ENCODE measurements at regions not wholly inside any gene's neighbourhood (a gene's known extent, or its start where the extent isn't known, plus 50 kb on each side); places are given as distances from the start of the nearest gene placed in this dataset.

DNA sequence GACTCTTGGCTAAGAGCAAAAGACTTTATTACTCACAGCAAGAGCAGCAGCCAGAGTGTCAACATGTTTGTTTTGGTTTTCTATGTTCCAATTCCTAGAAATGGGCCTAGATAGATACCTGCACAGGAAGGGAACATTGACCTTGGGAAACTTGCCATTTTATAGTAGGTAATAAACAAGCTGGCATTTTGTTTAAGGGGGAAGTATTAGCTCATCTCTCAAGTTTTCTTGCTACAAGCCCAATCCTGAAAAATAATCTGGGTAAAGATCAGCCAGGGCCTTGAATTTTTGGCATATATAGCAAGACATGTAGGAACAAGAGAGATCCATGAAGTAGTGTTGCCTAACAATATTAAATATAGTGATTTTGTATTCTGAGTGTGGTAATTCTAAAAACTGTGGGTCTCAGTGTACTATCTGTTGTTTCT, 51.4 kb upstream of the RGL1 start:
- Histone ChIP-seq H3K9ac (ENCODE audit: extremely low read depth, insufficient read length, low read length) (no peak overlapping the region), H2BK15ac (ENCODE audit: low read depth, low read length) (no peak overlapping the region), H3K18ac (ENCODE audit: insufficient read length, low read depth, low read length) (no peak overlapping the region), H3K4me1 (ENCODE audit: insufficient read depth, low read length) (no peaks in the 10 kb centered on the region), H3K56ac (ENCODE audit: insufficient read length, low read depth, low read length) (no peak overlapping the region), H3K27ac (ENCODE audit: insufficient read length, low read depth, low read length) (no peak overlapping the region), H3K23me2 (ENCODE audit: insufficient read length, low read depth, low read length, poor library complexity, severe bottlenecking) (no peaks in the 10 kb centered on the region), H3K27me3 (ENCODE audit: insufficient read depth, low read length) (no peaks in the 10 kb centered on the region), H3K14ac (ENCODE audit: insufficient read depth, low read length) (no peak overlapping the region), H2BK20ac (ENCODE audit: low read depth, low read length, poor library complexity, severe bottlenecking) (no peak overlapping the region), H2AFZ (ENCODE audit: low read length) (no peak overlapping the region), H3K4me2 (ENCODE audit: insufficient read depth, insufficient read length, low read length) (no peak overlapping the region), H3K23ac (ENCODE audit: insufficient read length, low read depth, low read length) (no peak overlapping the region), H2BK12ac (ENCODE audit: insufficient read length, low read depth, low read length) (no peak overlapping the region), H3K79me1 (ENCODE audit: insufficient read depth, low read depth, low read length, poor library complexity, severe bottlenecking) (no peaks in the 10 kb centered on the region), H2AK5ac (ENCODE audit: insufficient read length, low read length) (no peak overlapping the region), H4K91ac (ENCODE audit: insufficient read length, low read depth, low read length) (no peak overlapping the region), H4K8ac (replicated peaks; ENCODE audit: insufficient read length, low read depth, low read length) (no peak overlapping the region), H3T11ph (ENCODE audit: low read length) (no peak overlapping the region), H3K79me2 (ENCODE audit: insufficient read depth, low read length) (no peaks in the 10 kb centered on the region), H4K20me1 (ENCODE audit: control insufficient read depth, insufficient read depth, insufficient read length) (no peaks in the 10 kb centered on the region), H2BK120ac (ENCODE audit: low read depth, low read length, poor library complexity, severe bottlenecking) (no peak overlapping the region), H3K4ac (ENCODE audit: low read depth, low read length) (no peak overlapping the region), H3K9me3 (ENCODE audit: control insufficient read depth, low read depth, low read length) (no peaks in the 10 kb centered on the region), H2BK5ac (ENCODE audit: insufficient read length, low read length) (no peak overlapping the region), H4K5ac (ENCODE audit: insufficient read length, low read depth, low read length) (no peak overlapping the region)
- DNase-seq: no peak
- Mint-ChIP-seq H3K27ac (no peak overlapping the region), H3K4me1 (no peaks in the 10 kb centered on the region), H3K36me3 (ENCODE audit: insufficient read depth in 1 of 3, low read depth in 3 of 3) (peaks cover 12 to 34% (median 17%) of the 10 kb centered on the region in 3 experiments), H3K9me3 (peaks cover 29 to 35% of the 10 kb centered on the region in 2 experiments), H3K4me3 (no peak overlapping the region), H3K27me3 (ENCODE audit: low read depth) (no peaks in the 10 kb centered on the region)
- TF ChIP-seq, protein P1, sequence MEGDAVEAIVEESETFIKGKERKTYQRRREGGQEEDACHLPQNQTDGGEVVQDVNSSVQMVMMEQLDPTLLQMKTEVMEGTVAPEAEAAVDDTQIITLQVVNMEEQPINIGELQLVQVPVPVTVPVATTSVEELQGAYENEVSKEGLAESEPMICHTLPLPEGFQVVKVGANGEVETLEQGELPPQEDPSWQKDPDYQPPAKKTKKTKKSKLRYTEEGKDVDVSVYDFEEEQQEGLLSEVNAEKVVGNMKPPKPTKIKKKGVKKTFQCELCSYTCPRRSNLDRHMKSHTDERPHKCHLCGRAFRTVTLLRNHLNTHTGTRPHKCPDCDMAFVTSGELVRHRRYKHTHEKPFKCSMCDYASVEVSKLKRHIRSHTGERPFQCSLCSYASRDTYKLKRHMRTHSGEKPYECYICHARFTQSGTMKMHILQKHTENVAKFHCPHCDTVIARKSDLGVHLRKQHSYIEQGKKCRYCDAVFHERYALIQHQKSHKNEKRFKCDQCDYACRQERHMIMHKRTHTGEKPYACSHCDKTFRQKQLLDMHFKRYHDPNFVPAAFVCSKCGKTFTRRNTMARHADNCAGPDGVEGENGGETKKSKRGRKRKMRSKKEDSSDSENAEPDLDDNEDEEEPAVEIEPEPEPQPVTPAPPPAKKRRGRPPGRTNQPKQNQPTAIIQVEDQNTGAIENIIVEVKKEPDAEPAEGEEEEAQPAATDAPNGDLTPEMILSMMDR (conservative IDR thresholded peaks at IDR 0.05): no peak
